ENCODE measurements at regions not wholly inside any gene's neighbourhood (a gene's known extent, or its start where the extent isn't known, plus 50 kb on each side); places are given as distances from the start of the nearest gene placed in this dataset.

GRCh38 chr7:85478530-85478929 is 291.7 kb upstream of the SEMA3D start:
- DNase-seq, result no peak

GRCh38 chr7:85475476-85475875 is 288.6 kb upstream of the SEMA3D start:
- DNase-seq, result no peak

GRCh38 chr7:85475071-85475470 is 288.2 kb upstream of the SEMA3D start:
- DNase-seq, result no peak

- no peak for DNase-seq
These were observed 287.4 kb upstream of the SEMA3D start for GRCh38 chr7:85474234-85474633.

GRCh38 chr7:85471740-85472139 is 284.9 kb upstream of the SEMA3D start:
- no peak for DNase-seq

- DNase-seq, result no peak
These were observed 284.5 kb upstream of the SEMA3D start for GRCh38 chr7:85471307-85471706.

GRCh38 chr7:85469446-85470010 is 282.7 kb upstream of the SEMA3D start:
- DNase-seq, result no peak

GRCh38 chr7:85464042-85464651 is 277.3 kb upstream of the SEMA3D start:
- DNase-seq, result no peak

- DNase-seq, result no peak
These were observed 275.8 kb upstream of the SEMA3D start for GRCh38 chr7:85462671-85463070.

- DNase-seq, result no peak
These were observed 271.1 kb upstream of the SEMA3D start for GRCh38 chr7:85457911-85458310.

GRCh38 chr7:85456254-85456653 is 269.4 kb upstream of the SEMA3D start:
- no peak for DNase-seq

GRCh38 chr7:85454904-85455303 is 268.0 kb upstream of the SEMA3D start:
- DNase-seq, result no peak

GRCh38 chr7:85452674-85453073 is 265.8 kb upstream of the SEMA3D start:
- no peak for DNase-seq

- no peak for DNase-seq
These were observed 262.6 kb upstream of the SEMA3D start for GRCh38 chr7:85449478-85449877.

- no peak for DNase-seq
These were observed 260.1 kb upstream of the SEMA3D start for GRCh38 chr7:85447004-85447403.

GRCh38 chr7:85426487-85426960 is 239.7 kb upstream of the SEMA3D start:
- no peak for DNase-seq

GRCh38 chr7:85424298-85424697 is 237.4 kb upstream of the SEMA3D start:
- DNase-seq, result no peak

GRCh38 chr7:85423209-85423895 is 236.5 kb upstream of the SEMA3D start:
- DNase-seq, result no peak

- no peak for DNase-seq
These were observed 228.9 kb upstream of the SEMA3D start for GRCh38 chr7:85415743-85416142.

GRCh38 chr7:85413718-85414117 is 226.9 kb upstream of the SEMA3D start:
- DNase-seq, result no peak

- DNase-seq, result no peak
These were observed 226.1 kb upstream of the SEMA3D start for GRCh38 chr7:85412912-85413311.

GRCh38 chr7:85407391-85407790 is 220.5 kb upstream of the SEMA3D start:
- DNase-seq, result no peak

- no peak for DNase-seq
These were observed 218.4 kb upstream of the SEMA3D start for GRCh38 chr7:85405016-85405902.
